Astrocyte (in vitro differentiated cells and primary cell): ENCODE measurements at regions not wholly inside any gene's neighbourhood (a gene's known extent, or its start where the extent isn't known, plus 50 kb on each side); places are given as distances from the start of the nearest gene placed in this dataset.

Experiments used
- EZH2 ChIP-seq: IDR thresholded peaks from 2 replicates; pipeline ENCODE4 v1.6.1; 2012; ENCODE audit warnings: mild to moderate bottlenecking, low read length, inconsistent platforms; ENCODE audit not compliant: insufficient read depth
- TF ChIP-seq, protein P1 (sequence below): IDR thresholded peaks from 2 replicates; pipeline ENCODE4 v1.5.1; 2011; ENCODE audit warnings: low read depth, mild to moderate bottlenecking, inconsistent platforms, low read length, moderate library complexity; ENCODE audit not compliant: insufficient read depth

DNA sequence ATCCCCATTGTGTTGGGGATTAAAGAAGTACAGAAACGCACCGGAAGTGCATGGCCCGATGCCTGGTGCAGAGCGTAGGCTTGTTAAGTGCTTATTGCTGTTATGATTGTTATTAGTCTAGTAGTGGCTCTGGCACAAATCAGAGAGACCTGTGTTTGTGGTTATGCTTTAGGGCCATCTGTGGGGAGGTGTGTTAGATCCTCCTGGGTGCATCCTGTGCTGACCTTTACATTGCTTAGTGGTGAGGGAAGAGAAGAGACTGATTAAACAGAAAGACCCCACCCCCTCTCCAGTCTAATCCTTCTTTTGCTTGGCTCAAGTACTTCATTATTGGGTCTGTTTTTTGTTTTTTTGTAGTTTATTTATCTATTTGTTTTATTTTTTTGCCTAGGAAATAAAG, 112.7 kb upstream of the SPRY4 start:
- TF ChIP-seq, protein P1, sequence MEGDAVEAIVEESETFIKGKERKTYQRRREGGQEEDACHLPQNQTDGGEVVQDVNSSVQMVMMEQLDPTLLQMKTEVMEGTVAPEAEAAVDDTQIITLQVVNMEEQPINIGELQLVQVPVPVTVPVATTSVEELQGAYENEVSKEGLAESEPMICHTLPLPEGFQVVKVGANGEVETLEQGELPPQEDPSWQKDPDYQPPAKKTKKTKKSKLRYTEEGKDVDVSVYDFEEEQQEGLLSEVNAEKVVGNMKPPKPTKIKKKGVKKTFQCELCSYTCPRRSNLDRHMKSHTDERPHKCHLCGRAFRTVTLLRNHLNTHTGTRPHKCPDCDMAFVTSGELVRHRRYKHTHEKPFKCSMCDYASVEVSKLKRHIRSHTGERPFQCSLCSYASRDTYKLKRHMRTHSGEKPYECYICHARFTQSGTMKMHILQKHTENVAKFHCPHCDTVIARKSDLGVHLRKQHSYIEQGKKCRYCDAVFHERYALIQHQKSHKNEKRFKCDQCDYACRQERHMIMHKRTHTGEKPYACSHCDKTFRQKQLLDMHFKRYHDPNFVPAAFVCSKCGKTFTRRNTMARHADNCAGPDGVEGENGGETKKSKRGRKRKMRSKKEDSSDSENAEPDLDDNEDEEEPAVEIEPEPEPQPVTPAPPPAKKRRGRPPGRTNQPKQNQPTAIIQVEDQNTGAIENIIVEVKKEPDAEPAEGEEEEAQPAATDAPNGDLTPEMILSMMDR: no peak
- no peak for TF ChIP-seq EZH2
